Activated B cell treated with CpG ODN at 0.5 μM for 24 hours (primary cell): ENCODE measurements at regions not wholly inside any gene's neighbourhood (a gene's known extent, or its start where the extent isn't known, plus 50 kb on each side); places are given as distances from the start of the nearest gene placed in this dataset.
"Not testable (repeated sequence)": the region's sequence is repeated elsewhere in the genome, so short reads cannot be mapped to it uniquely, and the experiment has no call there.

Experiments
- ATAC-seq: fragments of 200-7000 bp; cut with Tn5 transposase; one replicate; pipeline ENCODE4 v1.10.0; 2021; ENCODE audit warnings: low read depth, mild to moderate bottlenecking, moderate library complexity
- CTCF ChIA-PET: fragments of 350-600 bp; sonication (Branson Sonifier 250); formaldehyde crosslinking; loops from one replicate; lab custom pipeline; 2021; ENCODE audit warnings: antibody characterized with exemption; lab: Charles Lee
- POLR2A ChIA-PET: fragments of 350-600 bp; sonication (Branson Sonifier 250); formaldehyde crosslinking; loops from one replicate; lab custom pipeline; 2021; ENCODE audit warnings: antibody characterized with exemption; lab: Charles Lee
- DNase-seq: peaks from one replicate; pipeline ENCODE4 v3.0.0; 2022
- H3K27ac Mint-ChIP-seq: one replicate; pipeline ENCODE4 v1.8.0; 2020; ENCODE audit warnings: mixed read lengths
- H3K27me3 Mint-ChIP-seq: one replicate; pipeline ENCODE4 v1.8.0; 2021; ENCODE audit warnings: mixed read lengths
- H3K36me3 Mint-ChIP-seq: one replicate; pipeline ENCODE4 v1.8.0; 2021; ENCODE audit warnings: low read depth, mixed read lengths
- H3K4me1 Mint-ChIP-seq: one replicate; pipeline ENCODE4 v1.8.0; 2021; ENCODE audit warnings: mixed read lengths
- H3K4me3 Mint-ChIP-seq: one replicate; pipeline ENCODE4 v1.8.0; 2020; ENCODE audit warnings: mild to moderate bottlenecking, mixed read lengths
- H3K9me3 Mint-ChIP-seq: one replicate; pipeline ENCODE4 v1.8.0; 2020; ENCODE audit warnings: mixed read lengths
- intact Hi-C: fragments of 100-400 bp; cut with micrococcal nuclease; formaldehyde crosslinking; loops from one replicate; pipeline ENCODE4 v1.15.1; 2024
- TF ChIP-seq, protein P1 (sequence below): fragments of 200-600 bp; IDR thresholded peaks from one replicate; pipeline ENCODE4 v1.8.0; 2022; ENCODE audit warnings: antibody characterized with exemption, mild to moderate bottlenecking

DNA sequence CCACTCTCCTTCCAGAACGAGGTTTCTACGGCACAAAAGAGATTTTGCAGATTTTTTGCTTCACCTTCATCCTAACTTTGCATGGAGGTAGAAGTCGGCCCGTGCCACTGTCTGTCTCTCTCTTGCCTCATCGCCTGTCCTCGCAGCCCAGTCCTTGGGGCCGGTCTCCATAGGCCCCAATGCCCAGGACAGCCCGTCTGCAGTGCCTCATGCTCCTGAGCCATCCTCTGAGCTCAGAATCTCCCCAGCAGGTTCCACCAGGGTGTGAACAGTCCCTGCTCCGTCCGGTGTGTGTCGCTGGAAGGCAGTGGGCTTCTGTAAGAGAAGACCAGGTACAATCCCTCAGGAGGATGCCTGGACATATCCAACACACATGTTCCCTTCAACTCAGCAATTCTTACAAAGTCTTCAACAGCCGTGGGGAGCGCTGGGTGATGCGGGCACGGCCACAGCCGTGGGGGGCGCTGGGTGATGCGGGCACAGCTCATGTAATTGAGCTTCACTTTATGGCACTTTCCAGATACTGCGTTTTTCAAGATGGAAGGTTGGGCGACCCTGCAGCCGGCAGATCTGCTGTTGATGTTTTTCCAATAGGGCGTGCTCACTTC, 231.9 kb downstream of the DLL1 start:
- H3K4me1 Mint-ChIP-seq, result no peaks in the 10 kb centered on the region
- no peak overlapping the region for H3K27ac Mint-ChIP-seq
- ChIA-PET CTCF (no interaction called here), POLR2A (no interaction called here)
- TF ChIP-seq, protein P1, sequence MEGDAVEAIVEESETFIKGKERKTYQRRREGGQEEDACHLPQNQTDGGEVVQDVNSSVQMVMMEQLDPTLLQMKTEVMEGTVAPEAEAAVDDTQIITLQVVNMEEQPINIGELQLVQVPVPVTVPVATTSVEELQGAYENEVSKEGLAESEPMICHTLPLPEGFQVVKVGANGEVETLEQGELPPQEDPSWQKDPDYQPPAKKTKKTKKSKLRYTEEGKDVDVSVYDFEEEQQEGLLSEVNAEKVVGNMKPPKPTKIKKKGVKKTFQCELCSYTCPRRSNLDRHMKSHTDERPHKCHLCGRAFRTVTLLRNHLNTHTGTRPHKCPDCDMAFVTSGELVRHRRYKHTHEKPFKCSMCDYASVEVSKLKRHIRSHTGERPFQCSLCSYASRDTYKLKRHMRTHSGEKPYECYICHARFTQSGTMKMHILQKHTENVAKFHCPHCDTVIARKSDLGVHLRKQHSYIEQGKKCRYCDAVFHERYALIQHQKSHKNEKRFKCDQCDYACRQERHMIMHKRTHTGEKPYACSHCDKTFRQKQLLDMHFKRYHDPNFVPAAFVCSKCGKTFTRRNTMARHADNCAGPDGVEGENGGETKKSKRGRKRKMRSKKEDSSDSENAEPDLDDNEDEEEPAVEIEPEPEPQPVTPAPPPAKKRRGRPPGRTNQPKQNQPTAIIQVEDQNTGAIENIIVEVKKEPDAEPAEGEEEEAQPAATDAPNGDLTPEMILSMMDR, result no peak
- intact Hi-C loops, result no loop called here
- H3K36me3 Mint-ChIP-seq, result no peaks in the 10 kb centered on the region
- no peak for DNase-seq
- no peaks in the 10 kb centered on the region for H3K27me3 Mint-ChIP-seq
- H3K9me3 Mint-ChIP-seq, result no peaks in the 10 kb centered on the region
- H3K4me3 Mint-ChIP-seq, result no peak overlapping the region
- no peak for ATAC-seq

DNA sequence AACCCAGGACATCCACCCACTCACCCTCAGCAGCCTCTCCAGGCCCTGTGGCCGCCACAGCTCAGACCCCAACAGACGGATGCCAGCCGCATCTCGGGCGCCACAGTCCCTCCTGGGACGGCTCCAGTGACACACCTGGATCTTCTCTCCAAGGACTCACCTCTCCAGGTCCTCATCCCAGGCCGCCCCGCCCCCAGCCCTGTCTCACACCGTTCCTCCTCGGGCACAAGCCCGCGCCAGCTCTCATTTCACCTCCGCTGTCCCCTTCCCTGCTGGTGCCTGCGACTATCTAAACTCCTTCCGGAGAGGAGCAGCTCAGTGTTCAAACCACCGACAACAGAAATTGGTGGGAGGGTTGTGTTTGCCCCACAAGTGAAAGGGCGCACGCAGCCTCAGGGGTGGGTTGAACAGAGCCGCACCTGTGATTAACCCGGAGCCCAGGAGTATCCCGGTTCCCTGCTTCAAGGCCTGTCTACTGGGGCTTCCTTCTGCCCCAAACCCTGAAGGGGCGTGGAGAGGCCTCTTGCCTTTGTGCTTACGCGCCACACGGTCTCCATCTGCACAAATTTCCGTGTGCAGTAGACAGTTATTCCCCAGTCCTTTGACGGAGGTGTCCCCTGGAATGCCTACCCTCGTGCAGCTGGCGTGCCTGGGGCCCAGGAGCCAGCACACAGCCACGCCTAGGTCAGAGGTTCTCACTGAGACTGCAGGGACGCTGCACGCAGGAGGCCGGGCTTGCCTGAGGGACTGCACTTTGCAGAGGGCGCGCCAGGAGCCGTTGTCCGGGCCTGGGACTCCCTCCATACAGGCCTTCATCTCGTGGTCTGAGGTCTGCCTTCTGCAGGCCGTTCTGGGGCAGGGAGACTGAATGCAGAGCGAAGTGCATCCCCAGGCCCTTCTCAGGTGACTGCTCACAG, 232.7 kb downstream of the DLL1 start:
- intact Hi-C loops, result no loop called here
- CTCF ChIA-PET, result no interaction called here
- POLR2A ChIA-PET, result no interaction called here
- TF ChIP-seq, protein P1, result no peak
- no peak for DNase-seq
- Mint-ChIP-seq H3K27me3 (no peaks in the 10 kb centered on the region), H3K4me1 (no peaks in the 10 kb centered on the region), H3K4me3 (no peak overlapping the region), H3K36me3 (no peaks in the 10 kb centered on the region), H3K27ac (no peak overlapping the region), H3K9me3 (no peaks in the 10 kb centered on the region)
- no peak for ATAC-seq

GRCh38 chr6:170057034-170057734, 233.7 kb downstream of the DLL1 start:
- H3K4me3 Mint-ChIP-seq, result no peak overlapping the region
- H3K27ac Mint-ChIP-seq, result no peak overlapping the region
- DNase-seq, result no peak
- no peaks in the 10 kb centered on the region for H3K9me3 Mint-ChIP-seq
- ChIA-PET POLR2A (no interaction called here), CTCF (no interaction called here)
- TF ChIP-seq, protein P1, result no peak
- intact Hi-C loops, result no loop called here
- H3K27me3 Mint-ChIP-seq, result no peaks in the 10 kb centered on the region
- H3K4me1 Mint-ChIP-seq, result no peaks in the 10 kb centered on the region
- no peaks in the 10 kb centered on the region for H3K36me3 Mint-ChIP-seq
- no peak for ATAC-seq

- POLR2A ChIA-PET, result no interaction called here
- TF ChIP-seq, protein P1, result no peak
- no peaks in the 10 kb centered on the region for H3K27me3 Mint-ChIP-seq
- H3K4me3 Mint-ChIP-seq, result no peak overlapping the region
- no peaks in the 10 kb centered on the region for H3K36me3 Mint-ChIP-seq
- no peaks in the 10 kb centered on the region for H3K9me3 Mint-ChIP-seq
- CTCF ChIA-PET, result no interaction called here
- ATAC-seq (no peak), DNase-seq (no peak)
- H3K27ac Mint-ChIP-seq, result no peak overlapping the region
- intact Hi-C loops, result no loop called here
- H3K4me1 Mint-ChIP-seq, result no peaks in the 10 kb centered on the region
Measured at GRCh38 chr6:170056278-170056711, 234.6 kb downstream of the DLL1 start.

- POLR2A ChIA-PET, H3K27ac Mint-ChIP-seq, H3K27me3 Mint-ChIP-seq, DNase-seq, CTCF ChIA-PET, intact Hi-C loops, H3K4me3 Mint-ChIP-seq, H3K9me3 Mint-ChIP-seq, H3K36me3 Mint-ChIP-seq, ATAC-seq, H3K4me1 Mint-ChIP-seq: not testable (repeated sequence)
Measured at GRCh38 chr6:170055797-170056196, 235.1 kb downstream of the DLL1 start.
